Astrocyte (in vitro differentiated cells and primary cell): ENCODE measurements at regions not wholly inside any gene's neighbourhood (a gene's known extent, or its start where the extent isn't known, plus 50 kb on each side); places are given as distances from the start of the nearest gene placed in this dataset.
"Not testable (repeated sequence)": the region's sequence is repeated elsewhere in the genome, so short reads cannot be mapped to it uniquely, and the experiment has no call there.

Source experiments
- DNase-seq: peaks from one replicate; pipeline ENCODE4 v3.0.0-alpha.2; 2010; ENCODE audit warnings: low read depth
- FAIRE-seq: peaks from 2 replicates; lab custom pipeline; 2011; peaks lifted over from hg19 to GRCh38; lab: Jason Lieb, UNC
- H2AFZ ChIP-seq: 2 replicates; pipeline ENCODE4 v1.6.0; 2012; ENCODE audit warnings: low read depth, low read length, inconsistent platforms
- H3K27ac ChIP-seq: 2 replicates; pipeline ENCODE4 v1.5.1; 2011; ENCODE audit warnings: low read depth, low read length, inconsistent platforms
- H3K27me3 ChIP-seq: 2 replicates; pipeline ENCODE4 v1.6.0; 2011; ENCODE audit warnings: low read length, inconsistent platforms; ENCODE audit not compliant: insufficient read depth
- H3K36me3 ChIP-seq: 2 replicates; pipeline ENCODE4 v1.5.1; 2011; ENCODE audit warnings: low read length, inconsistent platforms; ENCODE audit not compliant: insufficient read depth
- H3K4me1 ChIP-seq: 2 replicates; pipeline ENCODE4 v1.5.1; 2011; ENCODE audit warnings: low read length, inconsistent platforms; ENCODE audit not compliant: insufficient read depth
- H3K4me2 ChIP-seq: 2 replicates; pipeline ENCODE4 v1.6.0; 2012; ENCODE audit warnings: low read length, inconsistent platforms
- H3K4me3 ChIP-seq: 2 replicates; pipeline ENCODE4 v1.5.1; 2011; ENCODE audit warnings: low read depth, mild to moderate bottlenecking, low read length, inconsistent platforms; ENCODE audit not compliant: insufficient read depth
- H3K79me2 ChIP-seq: 2 replicates; pipeline ENCODE4 v1.6.0; 2012; ENCODE audit warnings: mild to moderate bottlenecking, low read length, inconsistent platforms; ENCODE audit not compliant: insufficient read depth
- H3K9ac ChIP-seq: 2 replicates; pipeline ENCODE4 v1.6.0; 2012; ENCODE audit warnings: mild to moderate bottlenecking, low read length, inconsistent platforms
- H3K9me3 ChIP-seq: 2 replicates; pipeline ENCODE4 v1.5.1; 2012; ENCODE audit warnings: low read depth, mild to moderate bottlenecking, low read length, inconsistent platforms; ENCODE audit not compliant: insufficient read depth
- H4K20me1 ChIP-seq: 2 replicates; pipeline ENCODE4 v1.6.0; 2012; ENCODE audit warnings: low read length, inconsistent platforms; ENCODE audit not compliant: insufficient read depth
- H3K27ac Mint-ChIP-seq: one replicate; pipeline ENCODE4 v1.8.0; 2021; ENCODE audit warnings: mild to moderate bottlenecking, mixed read lengths; ENCODE audit not compliant: unreplicated experiment
- H3K27me3 Mint-ChIP-seq: one replicate; pipeline ENCODE4 v1.8.0; 2021; ENCODE audit warnings: low read depth, mixed read lengths; ENCODE audit not compliant: unreplicated experiment
- H3K36me3 Mint-ChIP-seq: one replicate; pipeline ENCODE4 v1.8.0; 2021; ENCODE audit warnings: low read depth, mixed read lengths; ENCODE audit not compliant: unreplicated experiment
- H3K4me1 Mint-ChIP-seq: one replicate; pipeline ENCODE4 v1.8.0; 2021; ENCODE audit warnings: low read depth, mixed read lengths; ENCODE audit not compliant: unreplicated experiment
- H3K4me3 Mint-ChIP-seq: one replicate; pipeline ENCODE4 v1.8.0; 2021; ENCODE audit warnings: mild to moderate bottlenecking, moderate library complexity, mixed read lengths; ENCODE audit not compliant: unreplicated experiment
- H3K9me3 Mint-ChIP-seq: one replicate; pipeline ENCODE4 v1.8.0; 2021; ENCODE audit warnings: mild to moderate bottlenecking, mixed read lengths; ENCODE audit not compliant: unreplicated experiment
- CTCF ChIP-seq: IDR thresholded peaks from 2 replicates; pipeline ENCODE4 v1.5.1; 2011; ENCODE audit warnings: low read depth, mild to moderate bottlenecking, inconsistent platforms, low read length, moderate library complexity; ENCODE audit not compliant: insufficient read depth
- EZH2 ChIP-seq: IDR thresholded peaks from 2 replicates; pipeline ENCODE4 v1.6.1; 2012; ENCODE audit warnings: mild to moderate bottlenecking, low read length, inconsistent platforms; ENCODE audit not compliant: insufficient read depth

- H3K9me3 ChIP-seq, result no peaks in the 10 kb centered on the region
- Mint-ChIP-seq H3K27me3 (peaks cover 31% of the 10 kb centered on the region), H3K36me3 (no peaks in the 10 kb centered on the region), H3K4me1 (no peaks in the 10 kb centered on the region), H3K27ac (no peak overlapping the region), H3K4me3 (no peak overlapping the region), H3K9me3 (peaks cover 25% of the 10 kb centered on the region)
- H2AFZ ChIP-seq, result no peak overlapping the region
- H4K20me1 ChIP-seq, result no peaks in the 10 kb centered on the region
- H3K4me2 ChIP-seq, result no peak overlapping the region
- H3K36me3 ChIP-seq, result no peaks in the 10 kb centered on the region
- H3K4me1 ChIP-seq, result no peaks in the 10 kb centered on the region
- no peaks in the 10 kb centered on the region for H3K27me3 ChIP-seq
- no peak overlapping the region for H3K9ac ChIP-seq
- FAIRE-seq, result no peak
- DNase-seq, result no peak
- TF ChIP-seq EZH2 (no peak), CTCF (no peak)
- no peak overlapping the region for H3K27ac ChIP-seq
- H3K4me3 ChIP-seq, result no peak overlapping the region
- H3K79me2 ChIP-seq, result no peaks in the 10 kb centered on the region
Measured at GRCh38 chr1:47664356-47664755, 226.5 kb downstream of the FOXD2 start.

GRCh38 chr1:47664896-47665295 is 227.1 kb downstream of the FOXD2 start:
- not testable (repeated sequence) for H3K4me1 ChIP-seq, H3K79me2 ChIP-seq, H3K4me3 ChIP-seq, H3K36me3 Mint-ChIP-seq, FAIRE-seq, H2AFZ ChIP-seq, H3K27ac ChIP-seq, H3K4me1 Mint-ChIP-seq, DNase-seq, H3K27ac Mint-ChIP-seq, H3K4me3 Mint-ChIP-seq, H3K27me3 ChIP-seq, H3K36me3 ChIP-seq, H3K9ac ChIP-seq, H3K9me3 ChIP-seq, H3K4me2 ChIP-seq, H4K20me1 ChIP-seq
- Mint-ChIP-seq H3K9me3 (peaks cover 25% of the 10 kb centered on the region), H3K27me3 (peaks cover 30% of the 10 kb centered on the region)

GRCh38 chr1:47669081-47669585 is 231.3 kb downstream of the FOXD2 start:
- Histone ChIP-seq H3K9me3 (no peaks in the 10 kb centered on the region), H4K20me1 (no peaks in the 10 kb centered on the region), H3K4me1 (no peaks in the 10 kb centered on the region), H3K27ac (no peak overlapping the region), H3K4me2 (no peak overlapping the region), H3K27me3 (no peaks in the 10 kb centered on the region), H3K79me2 (no peaks in the 10 kb centered on the region), H3K4me3 (no peak overlapping the region), H3K36me3 (no peaks in the 10 kb centered on the region), H2AFZ (no peak overlapping the region), H3K9ac (no peak overlapping the region)
- H3K27me3 Mint-ChIP-seq, result peaks cover 28% of the 10 kb centered on the region
- TF ChIP-seq EZH2 (no peak), CTCF (no peak)
- FAIRE-seq (no peak), DNase-seq (no peak)
- H3K9me3 Mint-ChIP-seq, result peaks cover 18% of the 10 kb centered on the region
- no peaks in the 10 kb centered on the region for H3K4me1 Mint-ChIP-seq
- H3K4me3 Mint-ChIP-seq, result no peak overlapping the region
- no peaks in the 10 kb centered on the region for H3K36me3 Mint-ChIP-seq
- H3K27ac Mint-ChIP-seq, result no peak overlapping the region
